ENCODE measurements at regions not wholly inside any gene's neighbourhood (a gene's known extent, or its start where the extent isn't known, plus 50 kb on each side); places are given as distances from the start of the nearest gene placed in this dataset.

DNA sequence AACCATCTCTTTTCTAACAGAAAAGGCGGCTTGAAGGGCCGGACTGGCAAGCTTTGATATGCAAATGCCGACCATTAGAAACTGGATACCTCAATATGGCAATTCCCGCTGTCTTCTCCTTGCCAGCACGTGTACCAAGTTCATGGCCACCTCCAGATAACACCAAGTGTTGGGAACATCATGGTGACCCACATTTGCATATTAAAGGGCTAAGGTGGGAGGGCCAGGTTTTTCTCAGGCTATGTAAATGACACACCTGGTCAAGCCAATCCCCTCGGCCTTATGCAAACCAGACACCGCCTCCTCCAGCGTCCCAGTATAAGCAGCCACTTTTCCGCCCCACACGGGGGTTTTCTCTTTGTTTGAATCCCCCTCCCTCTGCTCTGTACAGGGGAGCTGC is 110.7 kb downstream of the DACT2 start:
- Mint-ChIP-seq H3K36me3 (no peaks in the 10 kb centered on the region), H3K4me1 (no peaks in the 10 kb centered on the region), H3K4me3 (no peak overlapping the region), H3K9me3 (peaks cover 0 to 1% (median 0%) of the 10 kb centered on the region in 7 donors), H3K27ac (no peak overlapping the region), H3K27me3 (no peaks in the 10 kb centered on the region)
- no peaks in the 10 kb centered on the region for H3K4me1 ChIP-seq (ENCODE audit: control insufficient read depth, insufficient read depth, low read length, poor library complexity, severe bottlenecking)
- H3K27ac ChIP-seq (ENCODE audit: insufficient read depth, low read length, poor library complexity, severe bottlenecking) = no peak overlapping the region
- no peak overlapping the region for H3K4me3 ChIP-seq (ENCODE audit: low read depth, low read length)
- DNase-seq (no peak), ATAC-seq (ENCODE audit: low read depth in 2 of 2) (no peak)
- no peaks in the 10 kb centered on the region for H3K36me3 ChIP-seq (ENCODE audit: control insufficient read depth, insufficient read depth, low read length)
- no peaks in the 10 kb centered on the region for H3K9me3 ChIP-seq (ENCODE audit: control insufficient read depth in 2 of 2, low read length in 2 of 2)
- H3K27me3 ChIP-seq (ENCODE audit: control insufficient read depth, insufficient read depth, low read length) = no peaks in the 10 kb centered on the region

DNA sequence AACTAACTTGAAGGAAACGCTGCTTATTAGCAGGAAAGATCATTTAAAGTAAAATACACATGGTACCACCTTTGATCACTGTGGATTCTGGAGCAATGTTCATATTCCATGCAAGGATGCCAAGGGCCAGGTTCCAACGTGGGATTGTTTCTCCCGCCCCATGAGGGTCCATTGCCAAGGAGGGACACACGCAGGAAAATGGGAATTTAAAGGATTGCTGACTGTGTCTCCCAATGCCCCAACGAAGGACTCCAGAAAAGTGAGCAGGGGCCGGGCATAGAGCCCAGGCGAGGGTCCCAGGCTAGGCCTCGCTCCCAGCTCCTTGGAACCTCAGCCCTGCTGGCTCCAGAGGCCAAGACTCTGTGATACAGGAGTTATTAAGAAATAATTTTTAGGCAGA is 111.2 kb downstream of the DACT2 start:
- no peak overlapping the region for H3K27ac ChIP-seq (ENCODE audit: insufficient read depth, low read length, poor library complexity, severe bottlenecking)
- no peak overlapping the region for H3K27ac Mint-ChIP-seq
- H3K36me3 Mint-ChIP-seq = no peaks in the 10 kb centered on the region

DNA sequence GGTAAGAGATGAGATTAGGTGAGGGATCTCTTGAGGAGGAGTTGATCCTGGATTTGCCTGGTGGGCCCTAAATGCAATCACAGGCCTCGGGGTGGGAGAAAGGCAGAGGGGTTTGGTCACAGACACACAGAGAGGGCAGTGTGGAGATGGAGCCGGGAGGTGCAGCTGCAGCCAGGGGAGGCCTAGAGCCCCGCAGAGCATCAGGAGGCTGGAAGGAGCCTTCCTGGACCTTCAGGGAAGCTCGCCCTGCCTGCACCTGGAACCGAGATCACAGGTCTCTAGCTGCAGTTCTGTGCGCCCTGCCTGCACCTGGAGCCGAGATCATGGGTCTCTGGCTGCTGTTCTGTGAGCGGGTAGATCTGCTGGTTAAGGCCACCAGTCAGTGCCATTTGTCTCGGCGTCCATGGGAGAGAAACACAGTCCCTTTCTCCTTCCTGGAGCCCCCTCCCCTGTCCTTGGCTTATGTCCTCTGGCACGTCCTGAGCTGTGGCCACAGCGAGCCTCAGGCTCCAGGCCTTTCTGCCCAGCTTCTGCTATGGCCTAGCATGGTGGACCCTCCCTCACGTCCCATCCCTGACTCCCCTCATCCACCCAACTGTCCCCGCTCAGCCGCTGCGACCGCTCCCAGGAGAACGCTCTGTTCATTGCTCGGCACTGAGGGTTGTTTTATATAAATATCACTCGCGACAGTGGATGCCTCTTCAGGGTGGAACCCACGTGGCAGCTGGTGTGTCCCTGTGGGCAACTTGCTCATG is 112.0 kb downstream of the DACT2 start:
- Mint-ChIP-seq H3K4me1 (no peaks in the 10 kb centered on the region), H3K36me3 (no peaks in the 10 kb centered on the region), H3K4me3 (no peak overlapping the region), H3K27me3 (no peaks in the 10 kb centered on the region), H3K27ac (no peak overlapping the region), H3K9me3 (peaks cover 0 to 6% (median 0%) of the 10 kb centered on the region in 7 donors)
- Histone ChIP-seq H3K4me3 (ENCODE audit: low read depth, low read length) (no peak overlapping the region), H3K27ac (ENCODE audit: insufficient read depth, low read length, poor library complexity, severe bottlenecking) (no peak overlapping the region), H3K36me3 (ENCODE audit: control insufficient read depth, insufficient read depth, low read length) (no peaks in the 10 kb centered on the region), H3K4me1 (ENCODE audit: control insufficient read depth, insufficient read depth, low read length, poor library complexity, severe bottlenecking) (no peaks in the 10 kb centered on the region), H3K27me3 (ENCODE audit: control insufficient read depth, insufficient read depth, low read length) (no peaks in the 10 kb centered on the region), H3K9me3 (ENCODE audit: control insufficient read depth in 2 of 2, low read length in 2 of 2) (no peaks in the 10 kb centered on the region)
- no peak for ATAC-seq (ENCODE audit: low read depth in 2 of 2)
- no peak for DNase-seq

More for the DNA sequence above, 111.2 kb downstream of the DACT2 start:
- Histone ChIP-seq H3K27me3 (ENCODE audit: control insufficient read depth, insufficient read depth, low read length) (no peaks in the 10 kb centered on the region), H3K4me1 (ENCODE audit: control insufficient read depth, insufficient read depth, low read length, poor library complexity, severe bottlenecking) (no peaks in the 10 kb centered on the region), H3K9me3 (ENCODE audit: control insufficient read depth in 2 of 2, low read length in 2 of 2) (no peaks in the 10 kb centered on the region), H3K36me3 (ENCODE audit: control insufficient read depth, insufficient read depth, low read length) (no peaks in the 10 kb centered on the region), H3K4me3 (ENCODE audit: low read depth, low read length) (no peak overlapping the region)
- peaks cover 0 to 5% (median 0%) of the 10 kb centered on the region in 7 donors for H3K9me3 Mint-ChIP-seq
- H3K27me3 Mint-ChIP-seq = no peaks in the 10 kb centered on the region
- DNase-seq (no peak), ATAC-seq (ENCODE audit: low read depth in 2 of 2) (no peak)
- no peaks in the 10 kb centered on the region for H3K4me1 Mint-ChIP-seq
- H3K4me3 Mint-ChIP-seq = no peak overlapping the region

DNA sequence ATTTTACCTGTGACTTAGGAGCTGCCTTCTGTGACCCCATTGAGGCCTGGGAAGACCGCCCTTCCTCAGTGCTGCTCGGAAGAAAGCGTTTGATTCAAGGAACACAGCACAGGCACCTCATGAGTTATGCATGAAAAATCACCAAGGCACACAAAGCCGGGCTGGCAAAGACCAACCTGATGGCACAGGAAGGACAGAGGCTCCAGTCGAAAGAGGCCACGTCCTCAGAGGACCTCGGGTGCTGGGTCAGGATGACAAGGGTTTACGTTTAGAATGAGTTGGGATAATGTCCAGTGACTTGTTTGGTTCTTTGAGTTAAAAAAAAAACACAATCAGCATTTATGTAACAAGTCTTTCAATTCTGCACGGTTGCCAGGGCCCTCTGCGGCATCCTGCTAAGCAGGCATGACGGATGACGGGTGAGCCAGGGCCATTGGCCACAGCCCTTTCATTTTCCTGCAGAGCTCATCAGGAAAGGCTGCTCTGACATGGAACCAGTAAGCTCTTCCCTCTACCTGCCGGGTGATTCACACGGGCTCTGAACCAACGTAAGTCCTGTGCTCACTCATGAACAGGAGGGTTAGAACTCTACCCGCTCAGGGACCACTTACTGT is 112.8 kb downstream of the DACT2 start:
- Histone ChIP-seq H3K27ac (ENCODE audit: insufficient read depth, low read length, poor library complexity, severe bottlenecking) (no peak overlapping the region), H3K9me3 (ENCODE audit: control insufficient read depth in 2 of 2, low read length in 2 of 2) (no peaks in the 10 kb centered on the region), H3K27me3 (ENCODE audit: control insufficient read depth, insufficient read depth, low read length) (no peaks in the 10 kb centered on the region), H3K4me3 (ENCODE audit: low read depth, low read length) (no peak overlapping the region), H3K36me3 (ENCODE audit: control insufficient read depth, insufficient read depth, low read length) (no peaks in the 10 kb centered on the region), H3K4me1 (ENCODE audit: control insufficient read depth, insufficient read depth, low read length, poor library complexity, severe bottlenecking) (no peaks in the 10 kb centered on the region)
- Mint-ChIP-seq H3K4me3 (no peak overlapping the region), H3K9me3 (peaks cover 0 to 6% (median 1%) of the 10 kb centered on the region in 7 donors), H3K27me3 (no peaks in the 10 kb centered on the region), H3K4me1 (no peaks in the 10 kb centered on the region), H3K36me3 (no peaks in the 10 kb centered on the region), H3K27ac (no peak overlapping the region)
- DNase-seq (no peak), ATAC-seq (ENCODE audit: low read depth in 2 of 2) (no peak)

DNA sequence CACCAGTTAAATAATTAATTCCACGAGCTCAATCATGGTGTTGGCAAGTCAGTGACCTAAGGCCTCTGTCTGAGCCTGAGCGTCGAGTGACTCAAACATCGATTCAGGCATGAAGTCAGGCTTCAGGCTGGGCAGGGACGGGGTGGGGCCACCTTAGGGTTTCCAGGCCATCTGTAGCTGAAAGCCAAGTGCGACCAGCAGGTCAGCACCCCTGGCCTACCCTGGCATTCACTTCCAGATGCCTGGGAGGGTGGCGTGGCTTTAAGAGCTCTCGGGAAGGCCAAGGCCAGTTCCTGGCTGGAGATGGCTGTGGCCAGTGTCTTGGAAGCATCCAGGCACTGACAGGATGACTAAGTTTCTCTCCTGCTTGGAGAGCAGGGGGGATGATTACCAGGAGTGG is 113.4 kb downstream of the DACT2 start:
- Mint-ChIP-seq H3K27me3 (no peaks in the 10 kb centered on the region), H3K4me3 (no peak overlapping the region), H3K9me3 (peaks cover 0 to 6% (median 0%) of the 10 kb centered on the region in 7 donors), H3K27ac (no peak overlapping the region), H3K36me3 (no peaks in the 10 kb centered on the region), H3K4me1 (no peaks in the 10 kb centered on the region)
- H3K36me3 ChIP-seq (ENCODE audit: control insufficient read depth, insufficient read depth, low read length) = no peaks in the 10 kb centered on the region
- no peaks in the 10 kb centered on the region for H3K4me1 ChIP-seq (ENCODE audit: control insufficient read depth, insufficient read depth, low read length, poor library complexity, severe bottlenecking)
- no peak overlapping the region for H3K27ac ChIP-seq (ENCODE audit: insufficient read depth, low read length, poor library complexity, severe bottlenecking)
- H3K9me3 ChIP-seq (ENCODE audit: control insufficient read depth in 2 of 2, low read length in 2 of 2) = no peaks in the 10 kb centered on the region
- ATAC-seq (ENCODE audit: low read depth in 2 of 2) = no peak
- H3K4me3 ChIP-seq (ENCODE audit: low read depth, low read length) = no peak overlapping the region
- H3K27me3 ChIP-seq (ENCODE audit: control insufficient read depth, insufficient read depth, low read length) = no peaks in the 10 kb centered on the region
- no peak for DNase-seq

DNA sequence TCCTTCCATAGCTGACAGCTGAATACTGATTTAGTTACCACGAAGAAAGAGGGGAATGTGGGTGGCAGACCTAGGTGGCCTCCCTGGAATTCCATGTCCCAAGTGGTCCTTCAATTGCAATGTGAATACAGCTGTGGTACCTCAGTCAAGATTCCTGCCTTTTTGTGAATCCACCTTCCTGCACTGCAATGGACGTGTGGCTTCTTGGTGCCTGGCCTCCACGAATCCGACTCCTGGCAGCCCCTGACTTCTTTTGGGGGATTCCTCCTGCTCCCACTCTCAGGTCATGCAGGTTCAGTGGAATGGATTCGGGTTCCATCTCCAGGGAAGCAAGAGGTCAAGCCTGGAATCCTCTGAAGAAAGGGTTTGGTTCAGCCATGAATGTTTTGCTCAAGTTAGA is 117.8 kb downstream of the DACT2 start:
- H3K9me3 ChIP-seq (ENCODE audit: control insufficient read depth in 2 of 2, low read length in 2 of 2) = no peaks in the 10 kb centered on the region
- ATAC-seq (ENCODE audit: low read depth in 2 of 2) (no peak), DNase-seq (no peak)
- H3K4me3 ChIP-seq (ENCODE audit: low read depth, low read length) = no peak overlapping the region
- Mint-ChIP-seq H3K27ac (no peak overlapping the region), H3K4me3 (no peak overlapping the region), H3K9me3 (peaks cover 0 to 6% (median 0%) of the 10 kb centered on the region in 7 donors), H3K27me3 (no peaks in the 10 kb centered on the region), H3K36me3 (no peaks in the 10 kb centered on the region), H3K4me1 (no peaks in the 10 kb centered on the region)
- H3K27me3 ChIP-seq (ENCODE audit: control insufficient read depth, insufficient read depth, low read length) = no peaks in the 10 kb centered on the region
- no peaks in the 10 kb centered on the region for H3K36me3 ChIP-seq (ENCODE audit: control insufficient read depth, insufficient read depth, low read length)
- H3K27ac ChIP-seq (ENCODE audit: insufficient read depth, low read length, poor library complexity, severe bottlenecking) = no peak overlapping the region
- H3K4me1 ChIP-seq (ENCODE audit: control insufficient read depth, insufficient read depth, low read length, poor library complexity, severe bottlenecking) = no peaks in the 10 kb centered on the region

DNA sequence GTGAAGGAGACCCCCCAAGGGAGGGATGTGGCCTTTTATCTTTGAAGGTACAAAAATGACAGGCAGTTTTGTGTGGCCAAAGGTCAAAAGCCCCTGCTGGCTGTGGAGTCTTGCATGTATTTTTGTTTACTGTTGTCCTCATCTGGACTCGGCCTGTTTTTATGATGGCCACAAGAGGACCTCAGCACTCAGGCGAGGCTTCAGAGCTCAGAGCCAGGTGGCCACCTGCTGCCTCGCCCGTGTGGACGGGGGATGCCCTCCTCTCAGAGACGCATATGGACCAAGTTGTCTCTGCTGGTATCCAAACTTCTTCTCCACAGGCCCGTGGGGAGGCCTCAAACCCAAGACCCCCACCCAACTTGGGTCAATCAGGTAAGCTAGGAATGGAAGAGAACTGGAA is 118.2 kb downstream of the DACT2 start:
- no peaks in the 10 kb centered on the region for H3K27me3 ChIP-seq (ENCODE audit: control insufficient read depth, insufficient read depth, low read length)
- no peaks in the 10 kb centered on the region for H3K4me1 ChIP-seq (ENCODE audit: control insufficient read depth, insufficient read depth, low read length, poor library complexity, severe bottlenecking)
- no peaks in the 10 kb centered on the region for H3K36me3 Mint-ChIP-seq
- H3K9me3 ChIP-seq (ENCODE audit: control insufficient read depth in 2 of 2, low read length in 2 of 2) = no peaks in the 10 kb centered on the region
- ATAC-seq (ENCODE audit: low read depth in 2 of 2) = no peak
- no peak overlapping the region for H3K27ac ChIP-seq (ENCODE audit: insufficient read depth, low read length, poor library complexity, severe bottlenecking)
- no peaks in the 10 kb centered on the region for H3K36me3 ChIP-seq (ENCODE audit: control insufficient read depth, insufficient read depth, low read length)
- H3K4me3 Mint-ChIP-seq = no peak overlapping the region
- no peak for DNase-seq
- no peaks in the 10 kb centered on the region for H3K27me3 Mint-ChIP-seq
- H3K9me3 Mint-ChIP-seq = peaks cover 0 to 6% (median 0%) of the 10 kb centered on the region in 7 donors
- H3K4me1 Mint-ChIP-seq = no peaks in the 10 kb centered on the region
- H3K27ac Mint-ChIP-seq = no peak overlapping the region
- H3K4me3 ChIP-seq (ENCODE audit: low read depth, low read length) = no peak overlapping the region

DNA sequence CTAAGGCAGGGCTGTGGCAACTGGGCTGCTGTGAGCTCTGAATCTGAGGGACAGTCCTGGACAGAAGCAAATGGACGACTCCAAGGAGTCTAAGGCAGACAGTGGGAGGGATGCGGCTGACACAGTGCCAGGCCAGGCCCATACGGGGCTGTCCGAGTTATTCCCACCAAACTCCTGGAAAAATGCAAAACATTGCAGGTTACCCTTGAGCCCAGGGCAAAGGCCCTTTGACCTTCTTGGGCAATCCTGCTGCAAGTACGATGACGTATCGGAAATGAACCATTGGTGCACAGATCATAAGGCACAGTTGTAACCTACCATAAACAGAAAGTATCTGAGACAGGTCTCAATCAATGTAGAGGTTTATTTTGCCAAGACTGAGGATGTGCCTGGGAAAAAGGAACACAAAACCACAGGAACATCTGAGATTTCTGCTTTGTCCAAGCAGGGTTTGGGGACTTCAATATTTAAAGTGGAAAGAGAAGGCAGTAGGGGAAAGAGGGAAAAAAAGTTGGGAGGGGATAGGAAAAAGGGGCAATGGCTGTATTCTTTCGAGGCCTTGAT is 118.9 kb downstream of the DACT2 start:
- Histone ChIP-seq H3K4me1 (ENCODE audit: control insufficient read depth, insufficient read depth, low read length, poor library complexity, severe bottlenecking) (no peaks in the 10 kb centered on the region), H3K9me3 (ENCODE audit: control insufficient read depth in 2 of 2, low read length in 2 of 2) (no peaks in the 10 kb centered on the region), H3K27me3 (ENCODE audit: control insufficient read depth, insufficient read depth, low read length) (no peaks in the 10 kb centered on the region), H3K4me3 (ENCODE audit: low read depth, low read length) (no peak overlapping the region), H3K36me3 (ENCODE audit: control insufficient read depth, insufficient read depth, low read length) (no peaks in the 10 kb centered on the region), H3K27ac (ENCODE audit: insufficient read depth, low read length, poor library complexity, severe bottlenecking) (no peak overlapping the region)
- Mint-ChIP-seq H3K27ac (no peak overlapping the region), H3K4me3 (no peak overlapping the region), H3K36me3 (no peaks in the 10 kb centered on the region), H3K9me3 (peaks cover 0 to 6% (median 0%) of the 10 kb centered on the region in 7 donors), H3K27me3 (no peaks in the 10 kb centered on the region), H3K4me1 (no peaks in the 10 kb centered on the region)
- DNase-seq = no peak
- no peak for ATAC-seq (ENCODE audit: low read depth in 2 of 2)
